GM12878 (cell line): ENCODE measurements at regions not wholly inside any gene's neighbourhood (a gene's known extent, or its start where the extent isn't known, plus 50 kb on each side); places are given as distances from the start of the nearest gene placed in this dataset.

ENCODE experiments used
- KAT2A ChIP-seq: conservative IDR thresholded peaks from 2 replicates; pipeline ENCODE4 v1.6.1; 2011; ENCODE audit warnings: low read depth, low read length; ENCODE audit not compliant: control insufficient read depth
- TAF1 ChIP-seq: IDR thresholded peaks from 2 replicates; pipeline ENCODE4 v1.6.1; 2011; ENCODE audit warnings: mild to moderate bottlenecking, low read depth, low read length, borderline replicate concordance
- ZNF384 ChIP-seq: IDR thresholded peaks from 2 replicates; pipeline ENCODE4 v1.6.1; 2012; ENCODE audit warnings: low read depth, mild to moderate bottlenecking, low read length, improper control_type of control experiment, borderline replicate concordance
- TF ChIP-seq, protein P1 (sequence below): fragments of 450-650 bp; IDR thresholded peaks from 2 replicates; pipeline ENCODE4 v1.6.1; 2016; ENCODE audit warnings: mild to moderate bottlenecking, moderate library complexity, borderline replicate concordance
- TF ChIP-seq, protein P2 (sequence below): IDR thresholded peaks from 2 replicates; pipeline ENCODE4 v1.6.1; 2012; ENCODE audit warnings: low read depth, low read length, improper control_type of control experiment

DNA sequence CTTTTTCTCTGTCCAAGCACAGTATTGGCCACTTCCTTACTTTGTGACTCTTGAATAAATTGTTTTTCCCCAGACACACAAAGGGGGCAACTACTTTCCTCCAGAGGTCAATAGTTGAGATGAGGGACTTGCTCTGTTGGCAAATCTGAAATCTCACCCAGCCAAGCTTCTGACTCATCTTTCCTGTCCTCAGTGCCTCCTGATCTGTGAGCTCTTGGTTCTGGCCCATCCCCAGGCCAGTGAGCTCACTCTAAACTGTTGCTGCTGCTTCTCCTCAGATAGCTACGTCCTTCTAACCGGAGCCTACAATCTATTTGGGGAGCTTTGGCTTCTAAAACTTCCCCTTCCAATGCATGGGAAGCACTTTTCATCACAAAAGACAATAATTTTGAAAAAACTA lies 50.0 kb upstream of the NMD3 start (continued):
- no peak for TF ChIP-seq ZNF384
- TF ChIP-seq, protein P1, sequence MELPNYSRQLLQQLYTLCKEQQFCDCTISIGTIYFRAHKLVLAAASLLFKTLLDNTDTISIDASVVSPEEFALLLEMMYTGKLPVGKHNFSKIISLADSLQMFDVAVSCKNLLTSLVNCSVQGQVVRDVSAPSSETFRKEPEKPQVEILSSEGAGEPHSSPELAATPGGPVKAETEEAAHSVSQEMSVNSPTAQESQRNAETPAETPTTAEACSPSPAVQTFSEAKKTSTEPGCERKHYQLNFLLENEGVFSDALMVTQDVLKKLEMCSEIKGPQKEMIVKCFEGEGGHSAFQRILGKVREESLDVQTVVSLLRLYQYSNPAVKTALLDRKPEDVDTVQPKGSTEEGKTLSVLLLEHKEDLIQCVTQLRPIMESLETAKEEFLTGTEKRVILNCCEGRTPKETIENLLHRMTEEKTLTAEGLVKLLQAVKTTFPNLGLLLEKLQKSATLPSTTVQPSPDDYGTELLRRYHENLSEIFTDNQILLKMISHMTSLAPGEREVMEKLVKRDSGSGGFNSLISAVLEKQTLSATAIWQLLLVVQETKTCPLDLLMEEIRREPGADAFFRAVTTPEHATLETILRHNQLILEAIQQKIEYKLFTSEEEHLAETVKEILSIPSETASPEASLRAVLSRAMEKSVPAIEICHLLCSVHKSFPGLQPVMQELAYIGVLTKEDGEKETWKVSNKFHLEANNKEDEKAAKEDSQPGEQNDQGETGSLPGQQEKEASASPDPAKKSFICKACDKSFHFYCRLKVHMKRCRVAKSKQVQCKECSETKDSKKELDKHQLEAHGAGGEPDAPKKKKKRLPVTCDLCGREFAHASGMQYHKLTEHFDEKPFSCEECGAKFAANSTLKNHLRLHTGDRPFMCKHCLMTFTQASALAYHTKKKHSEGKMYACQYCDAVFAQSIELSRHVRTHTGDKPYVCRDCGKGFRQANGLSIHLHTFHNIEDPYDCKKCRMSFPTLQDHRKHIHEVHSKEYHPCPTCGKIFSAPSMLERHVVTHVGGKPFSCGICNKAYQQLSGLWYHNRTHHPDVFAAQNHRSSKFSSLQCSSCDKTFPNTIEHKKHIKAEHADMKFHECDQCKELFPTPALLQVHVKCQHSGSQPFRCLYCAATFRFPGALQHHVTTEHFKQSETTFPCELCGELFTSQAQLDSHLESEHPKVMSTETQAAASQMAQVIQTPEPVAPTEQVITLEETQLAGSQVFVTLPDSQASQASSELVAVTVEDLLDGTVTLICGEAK, result no peak
- TF ChIP-seq TAF1, result no peak
- no peak for TF ChIP-seq KAT2A
- TF ChIP-seq, protein P2, sequence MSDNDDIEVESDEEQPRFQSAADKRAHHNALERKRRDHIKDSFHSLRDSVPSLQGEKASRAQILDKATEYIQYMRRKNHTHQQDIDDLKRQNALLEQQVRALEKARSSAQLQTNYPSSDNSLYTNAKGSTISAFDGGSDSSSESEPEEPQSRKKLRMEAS, result no peak
- TF ChIP-seq, all 136 proteins: peak for 0
